Urinary bladder (tissue), 3 donors: ENCODE measurements at regions not wholly inside any gene's neighbourhood (a gene's known extent, or its start where the extent isn't known, plus 50 kb on each side); places are given as distances from the start of the nearest gene placed in this dataset.
"Not testable (repeated sequence)": the region's sequence is repeated elsewhere in the genome, so short reads cannot be mapped to it uniquely, and the experiment has no call there.

Experiments used
- DNase-seq: peaks from one replicate; pipeline ENCODE4 v3.0.0-alpha.2; 2015; ENCODE audit errors: extremely low spot score
- H3K27ac ChIP-seq: one replicate; pipeline ENCODE4 v1.5.1; 2013; ENCODE audit warnings: low read depth, mild to moderate bottlenecking, moderate library complexity
- H3K36me3 ChIP-seq: one replicate; pipeline ENCODE4 v1.6.1; 2013; ENCODE audit warnings: mild to moderate bottlenecking, moderate library complexity; ENCODE audit not compliant: insufficient read depth
- H3K4me1 ChIP-seq: one replicate; pipeline ENCODE4 v1.6.1; 2013; ENCODE audit warnings: mild to moderate bottlenecking, moderate library complexity; ENCODE audit not compliant: insufficient read depth
- H3K4me3 ChIP-seq: one replicate; pipeline ENCODE4 v1.5.1; 2013; ENCODE audit warnings: low read depth, low read length
- WGBS: extraction: QIAGEN DNeasy Blood & Tissue Kit; methylation state at CpG from one replicate; pipeline ENCODE4 v1.1.7; 2013; 5-methylcytosine and 5-hydroxymethylcytosine counted together
- donor health status: healthy with polysubstance abuse.
- donor health status: healthy.

- Histone ChIP-seq H3K4me1 (no peaks in the 10 kb centered on the region), H3K4me3 (no peak overlapping the region), H3K36me3 (no peaks in the 10 kb centered on the region), H3K27ac (no peak overlapping the region)
- no peak for DNase-seq
- WGBS = 88% methylated on average over 6 of the region's 6 CpGs
Observed at GRCh38 chr12:111249757-111250156, 119.1 kb downstream of the PHETA1 start.

DNA sequence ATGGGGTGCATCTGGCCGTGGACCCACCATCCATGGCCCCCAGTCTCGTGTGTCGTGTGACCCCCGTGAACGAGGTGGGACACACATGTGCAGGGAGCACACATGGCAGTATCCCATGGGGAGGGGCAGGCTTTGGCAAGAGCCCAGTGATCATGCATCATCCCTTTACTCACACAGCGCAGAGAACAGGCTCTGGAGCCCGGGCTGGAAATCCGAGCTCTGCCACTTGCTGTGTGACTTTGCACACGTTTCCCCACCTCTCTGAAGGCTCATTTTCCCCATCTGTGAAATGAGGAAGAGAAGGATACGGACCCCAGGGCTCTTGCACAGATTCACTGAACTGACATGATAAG lies 119.9 kb downstream of the PHETA1 start:
- WGBS = 70% methylated on average over 10 of the region's 10 CpGs
- Histone ChIP-seq H3K27ac (no peak overlapping the region), H3K4me1 (no peaks in the 10 kb centered on the region), H3K4me3 (no peak overlapping the region), H3K36me3 (no peaks in the 10 kb centered on the region)
- no peak for DNase-seq

GRCh38 chr12:111248236-111249017 lies 120.5 kb downstream of the PHETA1 start:
- WGBS = 48% methylated on average over 13 of the region's 13 CpGs
- H3K36me3 ChIP-seq = no peaks in the 10 kb centered on the region
- no peak overlapping the region for H3K27ac ChIP-seq
- no peaks in the 10 kb centered on the region for H3K4me1 ChIP-seq
- no peak overlapping the region for H3K4me3 ChIP-seq
- no peak for DNase-seq

DNA sequence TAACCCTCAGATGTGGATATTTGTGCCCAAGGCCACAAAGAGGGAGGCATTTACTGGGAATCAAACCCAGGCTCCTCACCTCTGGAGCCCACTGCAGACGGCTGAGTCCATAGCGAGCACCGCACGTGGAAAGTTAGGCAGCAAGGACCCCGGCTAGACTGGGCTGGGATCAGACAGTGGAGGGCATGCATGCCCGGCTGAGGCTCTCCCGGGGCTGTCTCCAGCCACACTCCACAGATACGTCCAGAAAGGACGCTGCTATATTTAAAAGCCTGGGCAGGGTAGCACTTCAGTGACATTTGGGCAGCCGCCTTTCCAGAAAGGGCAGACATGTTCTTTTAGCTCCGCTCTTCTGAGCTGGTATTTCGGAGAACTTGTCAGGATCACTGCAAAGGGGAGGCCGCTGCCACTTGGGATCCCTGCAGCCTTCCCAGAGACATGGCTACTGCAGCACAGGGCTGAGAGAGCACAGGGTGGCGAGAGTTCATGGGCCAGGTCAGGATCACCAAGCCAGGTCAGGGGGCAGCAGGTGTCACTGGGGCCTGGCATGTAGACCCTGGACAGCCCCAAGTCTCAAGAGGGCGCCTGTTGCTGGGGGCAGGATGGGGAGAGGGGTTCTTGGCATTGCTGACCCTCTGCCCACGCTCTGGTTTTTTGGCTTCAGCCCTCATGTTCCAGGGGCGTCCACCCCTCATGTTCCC lies 121.7 kb downstream of the PHETA1 start:
- H3K27ac ChIP-seq = no peak overlapping the region
- H3K4me1 ChIP-seq = no peaks in the 10 kb centered on the region
- WGBS = 90% methylated on average over 17 of the region's 17 CpGs
- H3K36me3 ChIP-seq = no peaks in the 10 kb centered on the region
- no peak overlapping the region for H3K4me3 ChIP-seq
- DNase-seq = no peak

- WGBS = 87% methylated on average over 7 of the region's 7 CpGs
- DNase-seq = no peak
- no peak overlapping the region for H3K27ac ChIP-seq
- no peaks in the 10 kb centered on the region for H3K36me3 ChIP-seq
- H3K4me3 ChIP-seq = no peak overlapping the region
- no peaks in the 10 kb centered on the region for H3K4me1 ChIP-seq
Observed at GRCh38 chr12:111246477-111247011, 122.4 kb downstream of the PHETA1 start.

- Histone ChIP-seq H3K4me1 (no peaks in the 10 kb centered on the region), H3K4me3 (no peak overlapping the region), H3K36me3 (no peaks in the 10 kb centered on the region), H3K27ac (no peak overlapping the region)
- no peak for DNase-seq
- 93% methylated on average over 12 of the region's 12 CpGs for WGBS
Observed at GRCh38 chr12:111245701-111246476, 123.0 kb downstream of the PHETA1 start.

GRCh38 chr12:111244673-111245072 lies 124.2 kb downstream of the PHETA1 start:
- no peak overlapping the region for H3K4me3 ChIP-seq
- DNase-seq = no peak
- no peaks in the 10 kb centered on the region for H3K4me1 ChIP-seq
- no peak overlapping the region for H3K27ac ChIP-seq
- no peaks in the 10 kb centered on the region for H3K36me3 ChIP-seq

GRCh38 chr12:111242817-111243216 lies 126.1 kb downstream of the PHETA1 start:
- H3K4me3 ChIP-seq, H3K27ac ChIP-seq, H3K36me3 ChIP-seq, H3K4me1 ChIP-seq, DNase-seq: not testable (repeated sequence)
- 96% methylated on average over 1 of the region's 1 CpG for WGBS

DNA sequence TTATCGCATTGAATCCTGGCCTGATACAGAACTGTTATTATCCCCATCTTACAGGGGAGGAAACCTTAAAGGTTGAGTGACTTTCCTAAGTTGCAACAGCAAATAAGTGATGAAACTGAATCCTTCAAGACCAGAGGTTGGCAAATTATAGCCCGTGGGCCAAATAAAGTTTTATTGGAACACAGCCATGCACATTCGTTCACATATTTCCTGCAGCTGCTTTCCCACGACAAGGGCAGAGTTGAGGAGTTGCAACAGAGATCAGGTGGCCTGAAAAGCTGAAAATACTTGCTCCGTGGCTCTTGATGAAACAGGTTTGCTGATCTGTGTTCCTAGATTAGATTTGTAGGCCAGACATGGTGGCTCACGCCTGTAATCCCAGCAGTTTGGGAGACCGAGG lies 126.7 kb downstream of the PHETA1 start:
- no peak for DNase-seq
- 73% methylated on average over 7 of the region's 7 CpGs for WGBS

DNA sequence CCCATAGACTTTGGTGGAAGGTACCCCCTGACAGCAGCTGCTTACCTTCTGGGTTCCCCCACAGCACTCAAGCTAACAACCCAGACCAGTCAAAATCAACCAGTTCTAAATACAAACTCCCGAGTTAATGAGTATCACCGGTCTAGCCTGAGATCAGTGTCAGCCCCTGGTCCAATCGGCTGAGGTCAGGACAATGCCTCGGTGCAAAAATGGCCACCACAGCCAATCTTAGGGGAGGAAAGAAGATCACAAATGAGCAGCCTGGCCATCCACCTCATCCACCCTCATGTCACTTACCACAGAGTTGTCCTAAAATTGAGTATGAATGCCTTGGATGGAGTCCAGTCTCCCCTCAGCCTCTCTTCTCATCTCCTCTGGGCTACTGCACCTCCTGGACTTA lies 128.5 kb downstream of the PHETA1 start:
- Histone ChIP-seq H3K4me3 (no peak overlapping the region), H3K27ac (no peak overlapping the region), H3K4me1 (no peaks in the 10 kb centered on the region), H3K36me3 (no peaks in the 10 kb centered on the region)
- DNase-seq = no peak
- WGBS = 81% methylated on average over 4 of the region's 4 CpGs

More for the DNA sequence above, 126.7 kb downstream of the PHETA1 start:
- no peaks in the 10 kb centered on the region for H3K36me3 ChIP-seq
- H3K27ac ChIP-seq = no peak overlapping the region
- no peak overlapping the region for H3K4me3 ChIP-seq
- H3K4me1 ChIP-seq = no peaks in the 10 kb centered on the region

DNA sequence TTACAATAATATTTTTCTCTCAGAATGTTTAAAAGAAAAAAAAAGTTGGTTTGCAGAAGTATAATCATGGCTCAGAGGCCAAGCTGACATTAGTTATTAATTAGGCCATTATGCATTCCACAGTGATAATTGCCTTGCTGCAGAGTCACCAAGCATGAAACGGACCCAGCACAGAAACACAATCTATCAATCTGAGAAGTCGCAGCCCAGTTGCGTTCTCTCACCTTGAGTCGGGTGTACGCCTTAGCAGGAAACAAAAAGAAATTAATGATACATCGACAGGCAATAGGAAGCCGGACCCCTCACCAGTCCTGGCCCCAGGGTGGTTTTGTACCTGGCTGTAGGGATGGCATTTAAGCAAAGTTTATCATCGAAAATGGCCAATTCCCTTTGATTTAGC lies 129.7 kb downstream of the PHETA1 start:
- H3K27ac ChIP-seq = no peak overlapping the region
- H3K4me3 ChIP-seq = no peak overlapping the region
- no peak for DNase-seq
- H3K36me3 ChIP-seq = no peaks in the 10 kb centered on the region
- WGBS = 83% methylated on average over 8 of the region's 8 CpGs
- no peaks in the 10 kb centered on the region for H3K4me1 ChIP-seq

DNA sequence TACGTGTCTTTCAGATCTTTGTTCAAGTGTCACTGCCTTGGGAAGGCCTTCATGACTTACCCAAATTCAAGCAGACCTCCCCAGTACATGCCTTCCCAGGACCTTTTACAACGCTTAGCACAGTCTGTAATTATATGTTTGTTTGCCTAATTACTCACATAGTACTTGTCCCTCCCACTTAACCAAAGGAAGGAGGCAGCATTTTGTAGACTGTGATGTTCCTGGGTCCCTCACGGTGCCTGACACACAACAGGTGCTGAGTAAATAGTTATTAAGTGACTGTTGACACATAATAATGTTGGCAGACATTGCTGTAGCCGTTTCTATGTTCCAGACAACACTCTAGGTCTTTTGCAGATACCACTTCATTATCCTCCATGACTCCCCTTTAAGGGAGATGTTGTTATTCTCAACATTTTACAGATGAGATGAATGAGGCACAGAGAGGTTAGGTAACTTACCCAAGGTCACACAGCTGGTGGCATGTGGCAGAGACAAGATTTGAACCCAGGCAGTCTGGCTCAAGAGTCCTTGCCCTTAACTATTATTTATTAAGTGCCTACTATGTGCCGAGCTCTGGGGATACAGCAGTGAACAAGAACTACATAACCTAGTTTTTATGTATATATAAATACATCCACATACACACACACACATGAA lies 130.7 kb downstream of the PHETA1 start:
- Histone ChIP-seq H3K27ac (no peak overlapping the region), H3K36me3 (no peaks in the 10 kb centered on the region), H3K4me3 (no peak overlapping the region), H3K4me1 (no peaks in the 10 kb centered on the region)
- 50% methylated on average over 5 of the region's 5 CpGs for WGBS
- no peak for DNase-seq

GRCh38 chr12:111234491-111234890 lies 134.4 kb downstream of the PHETA1 start:
- not testable (repeated sequence) for DNase-seq, H3K36me3 ChIP-seq, H3K4me3 ChIP-seq, H3K4me1 ChIP-seq, H3K27ac ChIP-seq
- 90% methylated on average over 4 of the region's 4 CpGs for WGBS
